IMR-90 (cell line): ENCODE measurements at regions not wholly inside any gene's neighbourhood (a gene's known extent, or its start where the extent isn't known, plus 50 kb on each side); places are given as distances from the start of the nearest gene placed in this dataset.

ENCODE experiments used
- ATAC-seq: fragments of 200-7000 bp; cut with Tn5 transposase; 2 replicates; pipeline ENCODE4 v1.9.1; 2020; ENCODE audit warnings: low read depth, mild to moderate bottlenecking, moderate library complexity
- BruUV-seq: library from RNA; stranded (reverse); fragments of 400-500 nt; replicated peaks from 2 replicates; lab custom pipeline; 2021; lab: Mats Ljungman, UMichigan
- CTCF ChIA-PET: fragments of 300-600 bp; formaldehyde crosslinking; extraction: SDS; loops from one replicate; lab custom pipeline; 2021; ENCODE audit warnings: antibody characterized with exemption; lab: Yijun Ruan, JAX
- POLR2A ChIA-PET: fragments of 300-600 bp; sonication (Branson Sonifier 250); formaldehyde crosslinking; loops from one replicate; lab custom pipeline; 2022; ENCODE audit warnings: antibody characterized with exemption; ENCODE audit not compliant: unreplicated experiment; lab: Charles Lee
- DNase-seq: peaks from one replicate; pipeline ENCODE4 v3.0.0; 2013
- H2AFZ ChIP-seq: replicated peaks from 2 replicates; pipeline ENCODE3; 2013; ENCODE audit warnings: low read length, mild to moderate bottlenecking; ENCODE audit not compliant: poor library complexity
- H2AK5ac ChIP-seq: 2 replicates; pipeline ENCODE4 v1.6.1; 2013; ENCODE audit warnings: low read depth, low read length, inconsistent platforms
- H2AK9ac ChIP-seq: replicated peaks from 2 replicates; pipeline ENCODE3; 2013; ENCODE audit warnings: mild to moderate bottlenecking, low read depth, low read length, moderate library complexity; ENCODE audit not compliant: poor library complexity
- H2BK120ac ChIP-seq: 2 replicates; pipeline ENCODE4 v1.6.1; 2013; ENCODE audit warnings: low read depth, low read length, inconsistent platforms
- H2BK15ac ChIP-seq: 3 replicates; pipeline ENCODE4 v1.6.1; 2013; ENCODE audit warnings: low read depth, low read length, inconsistent platforms
- H2BK20ac ChIP-seq: 2 replicates; pipeline ENCODE4 v1.6.1; 2013; ENCODE audit warnings: low read depth, mild to moderate bottlenecking, inconsistent platforms, low read length, moderate library complexity
- H2BK5ac ChIP-seq: 2 replicates; pipeline ENCODE4 v1.6.1; 2013; ENCODE audit warnings: mild to moderate bottlenecking, low read depth, low read length, inconsistent platforms; ENCODE audit not compliant: poor library complexity, severe bottlenecking
- H3K14ac ChIP-seq: replicated peaks from 2 replicates; pipeline ENCODE4 v1.6.1; 2013; ENCODE audit warnings: low read depth, low read length, inconsistent platforms
- H3K18ac ChIP-seq: 2 replicates; pipeline ENCODE4 v1.6.1; 2013; ENCODE audit warnings: low read depth, low read length, control low read depth
- H3K23ac ChIP-seq: 2 replicates; pipeline ENCODE4 v1.6.1; 2013; ENCODE audit warnings: low read depth, low read length, inconsistent platforms
- H3K27ac ChIP-seq: 2 replicates; pipeline ENCODE4 v1.5.1; 2013; ENCODE audit warnings: mild to moderate bottlenecking, control low read depth, low read length; ENCODE audit not compliant: insufficient read depth
- H3K27me3 ChIP-seq: 2 replicates; pipeline ENCODE4 v1.6.1; 2013; ENCODE audit warnings: low read length; ENCODE audit not compliant: control insufficient read depth, insufficient read depth
- H3K36me3 ChIP-seq: 2 replicates; pipeline ENCODE4 v1.6.1; 2013; ENCODE audit warnings: low read length, mixed read lengths; ENCODE audit not compliant: control insufficient read depth, insufficient read depth
- H3K4ac ChIP-seq: 2 replicates; pipeline ENCODE4 v1.6.1; 2013; ENCODE audit warnings: low read depth, low read length, inconsistent platforms
- H3K4me1 ChIP-seq: 2 replicates; pipeline ENCODE4 v1.6.1; 2013; ENCODE audit warnings: low read length, mixed read lengths; ENCODE audit not compliant: control insufficient read depth, insufficient read depth
- H3K4me2 ChIP-seq: 2 replicates; pipeline ENCODE4 v1.6.1; 2013; ENCODE audit warnings: low read depth, mild to moderate bottlenecking, control low read depth, low read length, moderate library complexity
- H3K4me3 ChIP-seq: 2 replicates; pipeline ENCODE4 v1.5.1; 2013; ENCODE audit warnings: low read depth, mild to moderate bottlenecking, control low read depth, low read length, moderate library complexity; ENCODE audit not compliant: insufficient read depth
- H3K56ac ChIP-seq: 2 replicates; pipeline ENCODE4 v1.6.1; 2013; ENCODE audit warnings: low read length, inconsistent platforms; ENCODE audit not compliant: insufficient read depth; ENCODE audit errors: extremely low read depth
- H3K79me1 ChIP-seq, 2 experiments: 2 replicates each; pipeline ENCODE4 v1.6.1; 2013; ENCODE audit warnings: low read length in 2 of 2, inconsistent platforms in 1 of 2, low read depth in 1 of 2
- H3K9ac ChIP-seq: 2 replicates; pipeline ENCODE4 v1.6.1; 2013; ENCODE audit warnings: low read depth, low read length, control low read depth
- H3K9me1 ChIP-seq: 2 replicates; pipeline ENCODE4 v1.6.1; 2013; ENCODE audit warnings: low read length, inconsistent platforms; ENCODE audit not compliant: insufficient read depth
- H3K9me3 ChIP-seq: 2 replicates; pipeline ENCODE4 v1.6.1; 2013; ENCODE audit warnings: low read length; ENCODE audit not compliant: control insufficient read depth, insufficient read depth
- H4K20me1 ChIP-seq: 2 replicates; pipeline ENCODE4 v1.6.1; 2013; ENCODE audit warnings: low read length, inconsistent platforms; ENCODE audit not compliant: insufficient read depth
- H4K5ac ChIP-seq: 2 replicates; pipeline ENCODE4 v1.6.1; 2013; ENCODE audit warnings: mild to moderate bottlenecking, low read depth, low read length, control low read depth
- H4K8ac ChIP-seq, 2 experiments: 2 replicates each; pipeline ENCODE4 v1.6.1; 2013; ENCODE audit warnings: low read depth in 2 of 2, low read length in 2 of 2, control low read depth in 1 of 2, inconsistent platforms in 1 of 2
- H4K91ac ChIP-seq: 2 replicates; pipeline ENCODE4 v1.6.1; 2013; ENCODE audit warnings: low read depth, low read length, inconsistent platforms; ENCODE audit not compliant: insufficient read depth
- BHLHE40 ChIP-seq: fragments of 150-350 bp; IDR thresholded peaks from 2 replicates; pipeline ENCODE4 v1.6.1; 2016; ENCODE audit warnings: mild to moderate bottlenecking, low read depth, low read length
- CEBPB ChIP-seq: IDR thresholded peaks from 2 replicates; pipeline ENCODE4 v1.6.1; 2012; ENCODE audit warnings: low read depth, low read length, improper control_type of control experiment
- CHD1 ChIP-seq: IDR thresholded peaks from 2 replicates; pipeline ENCODE4 v1.6.1; 2012; ENCODE audit warnings: low read depth, low read length, improper control_type of control experiment
- CTCF ChIP-seq: conservative IDR thresholded peaks from 2 replicates; pipeline ENCODE4 v1.5.1; 2012; ENCODE audit warnings: mild to moderate bottlenecking, low read depth, low read length, improper control_type of control experiment
- FOS ChIP-seq: fragments of 150-350 bp; IDR thresholded peaks from 2 replicates; pipeline ENCODE4 v1.6.1; 2016; ENCODE audit warnings: low read depth, low read length
- MAFK ChIP-seq: IDR thresholded peaks from 2 replicates; pipeline ENCODE4 v1.6.1; 2012; ENCODE audit warnings: low read depth, low read length, improper control_type of control experiment
- MAZ ChIP-seq: IDR thresholded peaks from 2 replicates; pipeline ENCODE4 v1.6.1; 2012; ENCODE audit warnings: low read depth, mild to moderate bottlenecking, low read length, improper control_type of control experiment, moderate library complexity, borderline replicate concordance
- MXI1 ChIP-seq: IDR thresholded peaks from 2 replicates; pipeline ENCODE4 v1.6.1; 2012; ENCODE audit warnings: low read depth, mild to moderate bottlenecking, low read length, moderate library complexity, borderline replicate concordance
- NFE2L2 ChIP-seq: fragments of 150-350 bp; IDR thresholded peaks from 2 replicates; pipeline ENCODE4 v1.6.1; 2016; ENCODE audit warnings: low read depth, mild to moderate bottlenecking, low read length
- POLR2A ChIP-seq: IDR thresholded peaks from 2 replicates; pipeline ENCODE4 v1.6.1; 2012; ENCODE audit warnings: mild to moderate bottlenecking, low read depth, low read length
- RAD21 ChIP-seq: IDR thresholded peaks from 2 replicates; pipeline ENCODE4 v1.6.1; 2012; ENCODE audit warnings: low read length, improper control_type of control experiment
- RCOR1 ChIP-seq: IDR thresholded peaks from 2 replicates; pipeline ENCODE4 v1.6.1; 2012; ENCODE audit warnings: mild to moderate bottlenecking, low read length, improper control_type of control experiment; ENCODE audit not compliant: insufficient replicate concordance
- RFX5 ChIP-seq: IDR thresholded peaks from 2 replicates; pipeline ENCODE4 v1.8.0; 2012; ENCODE audit warnings: low read depth, mild to moderate bottlenecking, low read length, moderate library complexity
- SMC3 ChIP-seq: fragments of 150-350 bp; IDR thresholded peaks from 2 replicates; pipeline ENCODE4 v1.6.1; 2016; ENCODE audit warnings: low read depth, mild to moderate bottlenecking, antibody characterized with exemption, low read length, moderate library complexity
- USF2 ChIP-seq: fragments of 150-350 bp; IDR thresholded peaks from 2 replicates; pipeline ENCODE4 v1.6.1; 2017; ENCODE audit warnings: mild to moderate bottlenecking, antibody characterized with exemption, low read length, low read depth
- WGBS, 2 experiments: methylation state at CpG; one replicate each; pipeline versions ENCODE4 v1.1.5 to v1.1.7; 2013; ENCODE audit warnings: missing lambda C conversion rate in 2 of 2; ENCODE audit not compliant: insufficient read length in 1 of 2; ENCODE audit errors: extremely low coverage in 2 of 2; 5-methylcytosine and 5-hydroxymethylcytosine counted together
- dilution Hi-C: fragments of 300-500 bp; cut with HindIII; formaldehyde crosslinking; loops from one replicate; pipeline ENCODE4 v1.14.3; 2018; ENCODE audit warnings: low sequenced_read_pairs; ENCODE audit not compliant: unreplicated experiment
- in situ Hi-C: fragments of 300-500 bp; cut with MboI; formaldehyde crosslinking; loops from 3 replicates; pipeline ENCODE4 v1.14.3; 2019; ENCODE audit warnings: low sequenced_read_pairs, inconsistent platforms, mixed read lengths
- intact Hi-C: fragments of 100-400 bp; cut with micrococcal nuclease; formaldehyde crosslinking; loops from 2 replicates; pipeline ENCODE4 v1.10.0; 2022
- TF ChIP-seq, protein P1 (sequence below): fragments of 150-350 bp; IDR thresholded peaks from 2 replicates; pipeline ENCODE4 v1.6.1; 2016; ENCODE audit warnings: low read depth, mild to moderate bottlenecking, low read length, moderate library complexity, borderline replicate concordance

DNA sequence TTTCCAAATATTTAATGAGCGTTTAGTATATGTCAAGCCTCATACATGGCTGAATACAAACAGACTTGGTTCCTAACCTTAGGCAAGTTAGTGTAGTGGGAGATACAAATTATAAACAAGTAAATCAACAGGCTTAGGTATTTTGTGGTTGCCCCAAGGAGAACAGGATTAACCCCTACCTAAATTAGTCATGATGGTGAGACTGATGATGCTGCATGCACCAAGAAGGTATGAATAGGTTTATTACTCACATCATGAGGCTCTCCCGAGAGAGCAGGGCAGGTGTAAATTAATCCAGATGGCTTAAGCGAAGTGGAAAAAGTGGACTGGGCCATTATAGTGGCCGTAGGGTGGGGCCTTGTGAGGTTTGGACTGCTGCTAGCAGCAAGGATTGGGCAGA, 118.1 kb upstream of the GCFC2 start:
- Histone ChIP-seq H3K9me3 (no peaks in the 10 kb centered on the region), H3K27ac (no peak overlapping the region), H3K18ac (no peak overlapping the region), H3K4me3 (no peak overlapping the region), H3K4ac (no peak overlapping the region), H3K9me1 (no peaks in the 10 kb centered on the region), H2BK15ac (no peak overlapping the region), H3K79me1 (no peaks in the 10 kb centered on the region), H4K91ac (no peak overlapping the region), H2AK5ac (no peak overlapping the region), H4K5ac (no peak overlapping the region), H3K36me3 (no peaks in the 10 kb centered on the region), H3K9ac (no peak overlapping the region), H3K56ac (no peak overlapping the region), H3K14ac (no peak overlapping the region), H3K23ac (no peak overlapping the region), H2BK20ac (no peak overlapping the region), H2BK5ac (no peak overlapping the region), H4K20me1 (no peaks in the 10 kb centered on the region), H4K8ac (no peak overlapping the region), H2AK9ac (no peak overlapping the region), H2BK120ac (no peak overlapping the region), H3K27me3 (no peaks in the 10 kb centered on the region), H3K4me1 (no peaks in the 10 kb centered on the region), H3K4me2 (no peak overlapping the region), H2AFZ (no peak overlapping the region)
- in situ Hi-C loops: no loop called here
- dilution Hi-C loops: no loop called here
- intact Hi-C loops: no loop called here
- 40% methylated on average over 2 of the region's 4 CpGs; no CpG with 5 or more reads in 1 of the 2 experiments for WGBS, 2 experiments
- DNase-seq (no peak), ATAC-seq (no peak)
- BruUV-seq: no TSS peak
- ChIA-PET CTCF (no interaction called here), POLR2A (no interaction called here)
- TF ChIP-seq CTCF (no peak), MAFK (no peak), MXI1 (no peak), NFE2L2 (no peak), CEBPB (no peak), SMC3 (no peak), CHD1 (no peak), BHLHE40 (no peak), USF2 (no peak), RAD21 (no peak), POLR2A (no peak), RCOR1 (no peak), FOS (no peak), RFX5 (no peak), MAZ (no peak)
- TF ChIP-seq, protein P1, sequence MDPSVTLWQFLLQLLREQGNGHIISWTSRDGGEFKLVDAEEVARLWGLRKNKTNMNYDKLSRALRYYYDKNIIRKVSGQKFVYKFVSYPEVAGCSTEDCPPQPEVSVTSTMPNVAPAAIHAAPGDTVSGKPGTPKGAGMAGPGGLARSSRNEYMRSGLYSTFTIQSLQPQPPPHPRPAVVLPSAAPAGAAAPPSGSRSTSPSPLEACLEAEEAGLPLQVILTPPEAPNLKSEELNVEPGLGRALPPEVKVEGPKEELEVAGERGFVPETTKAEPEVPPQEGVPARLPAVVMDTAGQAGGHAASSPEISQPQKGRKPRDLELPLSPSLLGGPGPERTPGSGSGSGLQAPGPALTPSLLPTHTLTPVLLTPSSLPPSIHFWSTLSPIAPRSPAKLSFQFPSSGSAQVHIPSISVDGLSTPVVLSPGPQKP: no peak
